ENCODE measurements at regions not wholly inside any gene's neighbourhood (a gene's known extent, or its start where the extent isn't known, plus 50 kb on each side); places are given as distances from the start of the nearest gene placed in this dataset.

GRCh38 chr18:70720607-70721006, 431.8 kb downstream of the SOCS6 start:
- TF ChIP-seq EP300 (IDR thresholded peaks at IDR 0.05) (no peak), CTCF (IDR thresholded peaks at IDR 0.05) (no peak), POLR2A (IDR thresholded peaks at IDR 0.05) (no peak)
- intact Hi-C loops (cut with DNase I) = no loop called here
- Histone ChIP-seq H3K27ac (no peak overlapping the region), H3K9me3 (no peaks in the 10 kb centered on the region), H3K36me3 (no peaks in the 10 kb centered on the region), H3K27me3 (no peaks in the 10 kb centered on the region), H3K4me1 (no peaks in the 10 kb centered on the region), H3K4me3 (no peak overlapping the region)
- DNase-seq = no peak
- WGBS, 2 donors = 83 to 84% methylated on average over 5 of the region's 5 CpGs

- no peak overlapping the region for H3K27ac ChIP-seq
- no peaks in the 10 kb centered on the region for H3K4me1 ChIP-seq
- H3K27me3 ChIP-seq = no peaks in the 10 kb centered on the region
- intact Hi-C loops (cut with DNase I) = no loop called here
- no peak for TF ChIP-seq CTCF (IDR thresholded peaks at IDR 0.05)
- no peak for TF ChIP-seq POLR2A (IDR thresholded peaks at IDR 0.05)
- no peak for TF ChIP-seq POLR2AphosphoS5 (IDR thresholded peaks at IDR 0.05)
- no peak for TF ChIP-seq EP300 (IDR thresholded peaks at IDR 0.05)
- no peak for DNase-seq
- H3K36me3 ChIP-seq = no peaks in the 10 kb centered on the region
- no peaks in the 10 kb centered on the region for H3K9me3 ChIP-seq
- H3K4me3 ChIP-seq = no peak overlapping the region
- WGBS, 2 donors = 70 to 83% methylated on average over 3 of the region's 3 CpGs
These were observed 420.9 kb downstream of the SOCS6 start for GRCh38 chr18:70709720-70710119.

- WGBS, 2 donors = 38 to 59% methylated on average over 4 of the region's 4 CpGs
- Histone ChIP-seq H3K27ac (no peak overlapping the region), H3K9me3 (no peaks in the 10 kb centered on the region), H3K27me3 (no peaks in the 10 kb centered on the region), H3K36me3 (no peaks in the 10 kb centered on the region), H3K4me3 (no peak overlapping the region), H3K4me1 (no peaks in the 10 kb centered on the region)
- no peak for TF ChIP-seq CTCF (IDR thresholded peaks at IDR 0.05)
- TF ChIP-seq EP300 (IDR thresholded peaks at IDR 0.05) = no peak
- no peak for TF ChIP-seq POLR2AphosphoS5 (IDR thresholded peaks at IDR 0.05)
- no peak for DNase-seq
- intact Hi-C loops (cut with DNase I) = no loop called here
These were observed 420.3 kb downstream of the SOCS6 start for GRCh38 chr18:70709144-70709543.

GRCh38 chr18:70705831-70706416, 417.1 kb downstream of the SOCS6 start:
- Histone ChIP-seq H3K9me3 (no peaks in the 10 kb centered on the region), H3K27ac (no peak overlapping the region), H3K4me1 (no peaks in the 10 kb centered on the region), H3K36me3 (no peaks in the 10 kb centered on the region), H3K4me3 (no peak overlapping the region), H3K27me3 (no peaks in the 10 kb centered on the region)
- 60 to 76% methylated on average over 3 of the region's 3 CpGs for WGBS, 2 donors
- DNase-seq = no peak
- TF ChIP-seq EP300 (IDR thresholded peaks at IDR 0.05) (no peak), POLR2AphosphoS5 (IDR thresholded peaks at IDR 0.05) (no peak), CTCF (IDR thresholded peaks at IDR 0.05) (no peak)
- intact Hi-C loops (cut with DNase I) = no loop called here

- no peaks in the 10 kb centered on the region for H3K27me3 ChIP-seq
- no peak overlapping the region for H3K4me3 ChIP-seq
- H3K36me3 ChIP-seq = no peaks in the 10 kb centered on the region
- no peak overlapping the region for H3K27ac ChIP-seq
- no peaks in the 10 kb centered on the region for H3K4me1 ChIP-seq
- no peaks in the 10 kb centered on the region for H3K9me3 ChIP-seq
- DNase-seq = no peak
- intact Hi-C loops (cut with DNase I) = no loop called here
- no peak for TF ChIP-seq CTCF (IDR thresholded peaks at IDR 0.05)
- no peak for TF ChIP-seq POLR2AphosphoS5 (IDR thresholded peaks at IDR 0.05)
- no peak for TF ChIP-seq EP300 (IDR thresholded peaks at IDR 0.05)
- TF ChIP-seq POLR2A (IDR thresholded peaks at IDR 0.05) = no peak
These were observed 411.7 kb downstream of the SOCS6 start for GRCh38 chr18:70700496-70700895.
